Activated CD8-positive, alpha-beta T cell treated with anti-CD3 and anti-CD28 coated beads, Interleukin-2, amount 10 ng/mL, durations not matched to agents 7 days and 5 days (primary cell): ENCODE measurements at regions not wholly inside any gene's neighbourhood (a gene's known extent, or its start where the extent isn't known, plus 50 kb on each side); places are given as distances from the start of the nearest gene placed in this dataset.

Experiments used
- ATAC-seq: fragments of 150-1000 bp; cut with Tn5 transposase; one replicate; pipeline ENCODE4 v1.10.0; 2021; ENCODE audit warnings: moderate library complexity
- CTCF ChIA-PET: fragments of 350-600 bp; sonication (Branson Sonifier 250); formaldehyde crosslinking; loops from one replicate; lab custom pipeline; 2021; ENCODE audit warnings: antibody characterized with exemption; lab: Charles Lee
- POLR2A ChIA-PET: fragments of 350-600 bp; sonication (Branson Sonifier 250); formaldehyde crosslinking; loops from one replicate; lab custom pipeline; 2021; ENCODE audit warnings: antibody characterized with exemption; lab: Charles Lee
- DNase-seq: peaks from one replicate; pipeline ENCODE4 v3.0.0-alpha.2; 2020
- H3K27ac Mint-ChIP-seq: one replicate; pipeline ENCODE4 v1.8.0; 2021; ENCODE audit warnings: mild to moderate bottlenecking, mixed read lengths
- H3K27me3 Mint-ChIP-seq: one replicate; pipeline ENCODE4 v1.8.0; 2021; ENCODE audit warnings: low read depth, mixed read lengths
- H3K36me3 Mint-ChIP-seq: one replicate; pipeline ENCODE4 v1.8.0; 2021; ENCODE audit warnings: low read depth, mixed read lengths
- H3K4me1 Mint-ChIP-seq: one replicate; pipeline ENCODE4 v1.8.0; 2021; ENCODE audit warnings: low read depth, mixed read lengths
- H3K4me3 Mint-ChIP-seq: one replicate; pipeline ENCODE4 v1.8.0; 2021; ENCODE audit warnings: mild to moderate bottlenecking, mixed read lengths
- H3K9me3 Mint-ChIP-seq: one replicate; pipeline ENCODE4 v1.8.0; 2022; ENCODE audit warnings: mixed read lengths; ENCODE audit not compliant: insufficient read depth

- ATAC-seq, result no peak
- no peaks in the 10 kb centered on the region for H3K27me3 Mint-ChIP-seq
- no peak overlapping the region for H3K27ac Mint-ChIP-seq
- no peaks in the 10 kb centered on the region for H3K4me1 Mint-ChIP-seq
- no peaks in the 10 kb centered on the region for H3K36me3 Mint-ChIP-seq
- ChIA-PET CTCF (no interaction called here), POLR2A (no interaction called here)
- no peak overlapping the region for H3K4me3 Mint-ChIP-seq
- DNase-seq, result no peak
- H3K9me3 Mint-ChIP-seq, result peaks cover 8% of the 10 kb centered on the region
These were observed 122.8 kb downstream of the RASSF9 start for GRCh38 chr12:85713373-85713772.

- DNase-seq, result no peak
- no peaks in the 10 kb centered on the region for H3K4me1 Mint-ChIP-seq
- no peaks in the 10 kb centered on the region for H3K36me3 Mint-ChIP-seq
- peaks cover 9% of the 10 kb centered on the region for H3K9me3 Mint-ChIP-seq
- H3K27me3 Mint-ChIP-seq, result no peaks in the 10 kb centered on the region
- POLR2A ChIA-PET, result no interaction called here
- ATAC-seq, result no peak
- CTCF ChIA-PET, result no interaction called here
- H3K27ac Mint-ChIP-seq, result no peak overlapping the region
- H3K4me3 Mint-ChIP-seq, result no peak overlapping the region
These were observed 121.8 kb downstream of the RASSF9 start for GRCh38 chr12:85714425-85714824.

GRCh38 chr12:85720308-85721033, 115.7 kb downstream of the RASSF9 start:
- ChIA-PET CTCF (no interaction called here), POLR2A (no interaction called here)
- H3K27ac Mint-ChIP-seq, result no peak overlapping the region
- no peaks in the 10 kb centered on the region for H3K27me3 Mint-ChIP-seq
- ATAC-seq (no peak), DNase-seq (no peak)
- H3K4me1 Mint-ChIP-seq, result no peaks in the 10 kb centered on the region
- H3K36me3 Mint-ChIP-seq, result no peaks in the 10 kb centered on the region
- peaks cover 5% of the 10 kb centered on the region for H3K9me3 Mint-ChIP-seq
- no peak overlapping the region for H3K4me3 Mint-ChIP-seq

DNA sequence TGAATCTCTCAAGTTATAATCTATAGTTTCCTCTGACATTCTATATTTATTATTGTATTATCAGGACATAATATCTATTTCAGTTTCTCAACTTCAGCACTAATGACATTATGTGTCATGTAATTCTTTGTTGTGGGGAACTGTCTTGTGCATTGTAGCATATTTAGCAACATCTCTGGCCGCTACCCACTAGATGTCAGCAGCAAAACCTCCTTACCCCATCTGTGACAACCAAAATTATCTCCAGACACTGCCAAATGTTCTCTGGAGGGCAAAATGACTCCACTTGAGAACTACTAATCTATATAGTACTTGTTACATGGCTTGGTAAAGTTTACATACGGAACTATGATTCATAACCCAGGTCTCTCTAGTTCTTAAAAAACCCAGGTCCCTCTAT, 110.2 kb downstream of the RASSF9 start:
- POLR2A ChIA-PET, result no interaction called here
- Mint-ChIP-seq H3K27me3 (no peaks in the 10 kb centered on the region), H3K9me3 (no peaks in the 10 kb centered on the region), H3K27ac (no peak overlapping the region), H3K4me3 (no peak overlapping the region), H3K4me1 (no peaks in the 10 kb centered on the region), H3K36me3 (no peaks in the 10 kb centered on the region)
- no peak for ATAC-seq
- CTCF ChIA-PET, result no interaction called here
- DNase-seq, result no peak

DNA sequence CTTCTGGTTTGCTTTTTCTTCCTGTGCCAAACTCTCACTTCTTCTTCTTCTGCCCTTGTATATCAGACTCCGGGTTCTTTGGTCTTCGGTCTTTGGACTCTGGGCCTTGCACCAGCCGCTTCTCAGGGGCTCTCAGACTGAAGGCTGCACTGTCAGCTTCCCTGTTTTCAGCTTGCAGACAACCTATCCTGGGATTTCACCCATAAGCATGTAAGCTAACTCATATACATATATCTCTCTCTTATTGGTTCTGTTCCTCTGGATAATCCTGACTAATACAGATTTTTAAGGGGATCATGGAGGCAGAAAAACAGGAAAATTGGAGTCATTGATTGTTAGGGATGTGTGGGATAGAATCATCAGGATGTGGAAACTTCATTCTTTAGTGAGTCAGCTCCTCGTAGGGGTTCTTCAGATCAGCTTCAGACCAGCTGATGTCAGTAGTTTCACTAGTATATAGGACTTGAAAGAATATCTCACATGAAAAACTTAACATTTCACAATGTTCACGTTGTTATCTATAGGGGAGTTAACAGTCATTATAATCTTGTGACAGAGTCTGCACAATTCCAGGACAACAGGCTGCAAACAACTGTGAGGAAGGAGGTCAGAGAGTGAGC, 102.9 kb downstream of the RASSF9 start:
- DNase-seq (no peak), ATAC-seq (no peak)
- Mint-ChIP-seq H3K27ac (no peak overlapping the region), H3K9me3 (no peaks in the 10 kb centered on the region), H3K4me1 (no peaks in the 10 kb centered on the region), H3K4me3 (no peak overlapping the region), H3K36me3 (no peaks in the 10 kb centered on the region), H3K27me3 (no peaks in the 10 kb centered on the region)
- ChIA-PET POLR2A (no interaction called here), CTCF (no interaction called here)

DNA sequence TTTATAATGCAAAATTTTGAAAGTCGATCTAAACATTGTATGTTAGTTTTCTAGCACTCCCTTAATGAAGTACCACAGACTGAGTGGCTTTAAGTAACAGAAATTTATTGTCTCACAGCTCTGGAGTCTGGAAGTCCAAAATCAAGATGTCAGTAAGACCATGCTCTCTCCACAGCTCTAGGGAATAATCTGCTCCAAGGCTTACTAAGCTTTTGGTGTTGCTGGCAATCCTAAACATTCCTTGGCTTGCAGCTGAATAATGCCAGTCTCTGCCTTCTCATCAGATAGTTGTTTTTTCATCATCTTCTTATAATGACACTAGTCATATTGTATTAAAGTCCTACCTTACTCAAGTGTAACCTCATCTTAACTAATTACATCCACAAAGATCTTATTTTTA, 102.2 kb downstream of the RASSF9 start:
- DNase-seq, result no peak
- POLR2A ChIA-PET, result no interaction called here
- H3K36me3 Mint-ChIP-seq, result no peaks in the 10 kb centered on the region

GRCh38 chr12:85740186-85740585, 96.0 kb downstream of the RASSF9 start:
- DNase-seq (no peak), ATAC-seq (no peak)
- Mint-ChIP-seq H3K27ac (no peak overlapping the region), H3K9me3 (no peaks in the 10 kb centered on the region), H3K4me3 (no peak overlapping the region), H3K36me3 (no peaks in the 10 kb centered on the region), H3K4me1 (no peaks in the 10 kb centered on the region), H3K27me3 (no peaks in the 10 kb centered on the region)
- POLR2A ChIA-PET, result no interaction called here
- CTCF ChIA-PET, result no interaction called here

More for the DNA sequence above, 102.2 kb downstream of the RASSF9 start:
- no peaks in the 10 kb centered on the region for H3K27me3 Mint-ChIP-seq
- CTCF ChIA-PET, result no interaction called here
- H3K4me3 Mint-ChIP-seq, result no peak overlapping the region
- H3K27ac Mint-ChIP-seq, result no peak overlapping the region
- no peaks in the 10 kb centered on the region for H3K4me1 Mint-ChIP-seq
- H3K9me3 Mint-ChIP-seq, result no peaks in the 10 kb centered on the region
- ATAC-seq, result no peak

DNA sequence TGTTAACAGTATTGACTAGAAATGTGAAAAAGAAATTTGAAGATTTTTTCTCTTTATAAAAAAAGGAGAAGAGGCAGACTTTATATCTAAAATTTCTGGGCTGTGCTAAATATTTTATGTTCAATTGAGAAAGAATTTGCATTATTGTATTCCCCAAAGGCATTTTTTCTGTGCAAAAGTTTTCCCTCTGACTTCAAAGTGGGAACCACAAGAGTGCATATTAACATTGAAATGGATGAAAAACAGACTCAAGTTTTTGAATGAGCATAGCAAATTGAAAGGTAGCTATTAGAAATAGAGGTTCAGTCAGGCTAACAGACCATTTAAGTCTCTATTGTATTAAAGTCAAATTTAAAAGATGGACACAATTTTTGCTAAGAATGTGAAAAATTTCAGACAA, 95.2 kb downstream of the RASSF9 start:
- Mint-ChIP-seq H3K27me3 (no peaks in the 10 kb centered on the region), H3K9me3 (no peaks in the 10 kb centered on the region), H3K36me3 (no peaks in the 10 kb centered on the region), H3K4me3 (no peak overlapping the region), H3K27ac (no peak overlapping the region), H3K4me1 (no peaks in the 10 kb centered on the region)
- CTCF ChIA-PET, result no interaction called here
- ATAC-seq, result no peak
- DNase-seq, result no peak
- POLR2A ChIA-PET, result no interaction called here

- ChIA-PET POLR2A (no interaction called here), CTCF (no interaction called here)
- Mint-ChIP-seq H3K4me3 (no peak overlapping the region), H3K4me1 (no peaks in the 10 kb centered on the region), H3K27ac (no peak overlapping the region), H3K36me3 (no peaks in the 10 kb centered on the region), H3K27me3 (no peaks in the 10 kb centered on the region), H3K9me3 (no peaks in the 10 kb centered on the region)
- DNase-seq, result no peak
- ATAC-seq, result no peak
These were observed 88.2 kb downstream of the RASSF9 start for GRCh38 chr12:85747941-85748495.
